CD4-positive, alpha-beta T cell (primary cell): ENCODE measurements at regions not wholly inside any gene's neighbourhood (a gene's known extent, or its start where the extent isn't known, plus 50 kb on each side); places are given as distances from the start of the nearest gene placed in this dataset.
"Not testable (repeated sequence)": the region's sequence is repeated elsewhere in the genome, so short reads cannot be mapped to it uniquely, and the experiment has no call there.

ENCODE experiments used
- ATAC-seq: fragments of 200-7000 bp; cut with Tn5 transposase; one replicate; pipeline ENCODE4 v1.10.0; 2022; ENCODE audit warnings: mild to moderate bottlenecking; ENCODE audit not compliant: poor library complexity
- CTCF ChIA-PET: fragments of 350-600 bp; sonication (Branson Sonifier 250); formaldehyde crosslinking; loops from one replicate; lab custom pipeline; 2021; ENCODE audit warnings: antibody characterized with exemption, inconsistent platforms; lab: Charles Lee
- POLR2A ChIA-PET: fragments of 350-600 bp; sonication (Branson Sonifier 250); formaldehyde crosslinking; loops from one replicate; lab custom pipeline; 2021; ENCODE audit warnings: antibody characterized with exemption, inconsistent platforms; lab: Charles Lee
- DNase-seq, 14 experiments: peaks; one replicate each; pipeline ENCODE4 v3.0.0-alpha.2; 2013 to 2020; ENCODE audit warnings: mixed read lengths in 2 of 14
- H3K27ac ChIP-seq, 2 donors: one replicate each; pipeline versions ENCODE4 v1.5.1 to v1.7.0; 2013; ENCODE audit warnings: low read length in 2 of 2, low read depth in 1 of 2, mild to moderate bottlenecking in 1 of 2
- H3K27me3 ChIP-seq, 2 experiments: 1 replicate in 1 of 2; 2 replicates in 1 of 2; pipeline versions ENCODE4 v1.6.1 to v1.7.0; 2013; ENCODE audit warnings: low read length in 2 of 2, control low read depth in 1 of 2, mild to moderate bottlenecking in 1 of 2, moderate library complexity in 1 of 2; ENCODE audit not compliant: insufficient read depth in 2 of 2, control insufficient read depth in 1 of 2
- H3K36me3 ChIP-seq: one replicate; pipeline ENCODE4 v1.6.1; 2013; ENCODE audit warnings: low read length, control low read depth; ENCODE audit not compliant: insufficient read depth
- H3K4me1 ChIP-seq: one replicate; pipeline ENCODE4 v1.6.1; 2013; ENCODE audit warnings: low read length, control low read depth; ENCODE audit not compliant: insufficient read depth
- H3K4me3 ChIP-seq: one replicate; pipeline ENCODE4 v1.5.1; 2013; ENCODE audit warnings: mild to moderate bottlenecking, low read length, moderate library complexity
- H3K9me3 ChIP-seq, 2 experiments: 1 replicate in 1 of 2; 2 replicates in 1 of 2; pipeline versions ENCODE4 v1.6.1 to v1.7.0; 2013; ENCODE audit warnings: low read length in 2 of 2, mild to moderate bottlenecking in 2 of 2, control low read depth in 1 of 2, moderate library complexity in 1 of 2; ENCODE audit not compliant: control insufficient read depth in 1 of 2, insufficient read depth in 1 of 2
- H3K27ac Mint-ChIP-seq: one replicate; pipeline ENCODE4 v1.8.0; 2020; ENCODE audit warnings: mixed read lengths
- H3K27me3 Mint-ChIP-seq: one replicate; pipeline ENCODE4 v1.8.0; 2021; ENCODE audit warnings: mixed read lengths
- H3K36me3 Mint-ChIP-seq: one replicate; pipeline ENCODE4 v1.8.0; 2021; ENCODE audit warnings: low read depth, mixed read lengths
- H3K4me1 Mint-ChIP-seq: one replicate; pipeline ENCODE4 v1.8.0; 2021; ENCODE audit warnings: low read depth, mixed read lengths
- H3K4me3 Mint-ChIP-seq: one replicate; pipeline ENCODE4 v1.8.0; 2020; ENCODE audit warnings: mild to moderate bottlenecking, mixed read lengths
- H3K9me3 Mint-ChIP-seq: one replicate; pipeline ENCODE4 v1.8.0; 2020; ENCODE audit warnings: mixed read lengths
- CTCF ChIP-seq: fragments of 200-600 bp; IDR thresholded peaks from one replicate; pipeline ENCODE4 v1.8.0; 2022; ENCODE audit warnings: antibody characterized with exemption, mild to moderate bottlenecking
- intact Hi-C, 2 experiments: fragments of 100-400 bp; cut with DNase I in 1 of 2; cut with micrococcal nuclease in 1 of 2; formaldehyde crosslinking; loops; one replicate each; pipeline versions ENCODE4 v1.15.1 to v1.9.0; 2023 to 2025; cut with DNase I, micrococcal nuclease

DNA sequence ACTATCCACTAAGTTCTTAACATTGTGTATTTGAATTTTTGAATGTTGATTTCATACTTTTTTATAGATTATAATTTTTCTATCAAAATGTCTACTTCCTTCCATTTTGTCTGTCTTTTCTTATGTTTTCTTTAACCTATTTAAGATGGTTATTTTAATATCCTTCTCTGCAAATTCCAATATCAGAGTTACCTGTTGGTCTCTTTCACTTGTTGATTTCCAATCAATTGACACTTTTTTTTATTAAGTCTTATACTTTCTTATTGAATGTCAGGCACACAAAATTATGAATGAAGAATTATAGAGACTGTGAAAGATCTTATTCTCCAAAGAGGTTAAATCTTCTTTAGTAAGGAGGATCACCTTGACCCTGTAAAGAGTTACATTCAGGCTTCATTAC is 448.3 kb upstream of the NRG3 start:
- Mint-ChIP-seq H3K36me3 (no peaks in the 10 kb centered on the region), H3K4me1 (no peaks in the 10 kb centered on the region), H3K27ac (no peak overlapping the region), H3K9me3 (peaks cover 3% of the 10 kb centered on the region), H3K27me3 (no peaks in the 10 kb centered on the region), H3K4me3 (no peak overlapping the region)
- ChIA-PET CTCF (no interaction called here), POLR2A (no interaction called here)
- intact Hi-C loops: no loop called here
- H3K27ac ChIP-seq: no peak overlapping the region
- no peak for ATAC-seq
- no peak overlapping the region for H3K4me3 ChIP-seq
- H3K4me1 ChIP-seq: no peaks in the 10 kb centered on the region
- no peaks in the 10 kb centered on the region for H3K36me3 ChIP-seq
- no peak for DNase-seq
- H3K27me3 ChIP-seq: no peaks in the 10 kb centered on the region
- H3K9me3 ChIP-seq: no peaks in the 10 kb centered on the region
- no peak for TF ChIP-seq CTCF

GRCh38 chr10:81428456-81429134 is 446.4 kb upstream of the NRG3 start:
- no peak for ATAC-seq
- no peaks in the 10 kb centered on the region for H3K9me3 ChIP-seq
- no peak overlapping the region for H3K27ac ChIP-seq
- H3K4me1 Mint-ChIP-seq: no peaks in the 10 kb centered on the region
- POLR2A ChIA-PET: no interaction called here
- no peaks in the 10 kb centered on the region for H3K9me3 Mint-ChIP-seq
- no peaks in the 10 kb centered on the region for H3K4me1 ChIP-seq
- intact Hi-C loops: no loop called here
- CTCF ChIA-PET: no interaction called here
- H3K27me3 ChIP-seq: no peaks in the 10 kb centered on the region
- H3K4me3 Mint-ChIP-seq: no peak overlapping the region
- no peaks in the 10 kb centered on the region for H3K36me3 Mint-ChIP-seq
- TF ChIP-seq CTCF: no peak
- H3K27me3 Mint-ChIP-seq: no peaks in the 10 kb centered on the region
- H3K4me3 ChIP-seq: no peak overlapping the region
- no peak for DNase-seq
- H3K27ac Mint-ChIP-seq: no peak overlapping the region
- H3K36me3 ChIP-seq: no peaks in the 10 kb centered on the region

DNA sequence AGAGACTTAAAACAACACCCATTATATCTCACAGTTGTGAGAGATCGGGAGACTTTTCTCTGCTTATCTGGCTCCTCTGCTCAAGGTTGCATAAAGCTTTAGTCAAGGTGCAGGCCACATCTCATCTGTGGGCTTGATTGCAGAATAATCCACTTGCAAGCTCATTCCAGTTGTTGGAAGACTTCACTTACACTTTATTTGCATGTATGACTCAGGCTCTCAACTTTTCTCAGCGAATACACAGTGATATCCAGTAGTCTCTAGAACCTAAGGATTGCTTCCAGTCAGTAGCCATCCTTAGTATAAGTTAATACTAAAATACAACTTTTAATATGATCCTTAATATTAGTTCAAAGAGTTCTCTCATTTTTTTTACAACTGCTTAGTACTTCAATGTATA is 435.5 kb upstream of the NRG3 start:
- no peaks in the 10 kb centered on the region for H3K36me3 Mint-ChIP-seq
- H3K9me3 ChIP-seq: peaks cover 0 to 4% of the 10 kb centered on the region in 2 experiments
- H3K36me3 ChIP-seq: no peaks in the 10 kb centered on the region
- H3K4me1 Mint-ChIP-seq: no peaks in the 10 kb centered on the region
- H3K9me3 Mint-ChIP-seq: peaks cover 3% of the 10 kb centered on the region
- DNase-seq: no peak
- H3K4me3 Mint-ChIP-seq: no peak overlapping the region
- POLR2A ChIA-PET: no interaction called here
- no peaks in the 10 kb centered on the region for H3K27me3 Mint-ChIP-seq
- no peak overlapping the region for H3K27ac ChIP-seq
- no peak overlapping the region for H3K27ac Mint-ChIP-seq
- intact Hi-C loops: no loop called here
- ATAC-seq: no peak
- TF ChIP-seq CTCF: no peak
- H3K4me3 ChIP-seq: no peak overlapping the region
- no peaks in the 10 kb centered on the region for H3K4me1 ChIP-seq
- no peaks in the 10 kb centered on the region for H3K27me3 ChIP-seq
- CTCF ChIA-PET: no interaction called here

DNA sequence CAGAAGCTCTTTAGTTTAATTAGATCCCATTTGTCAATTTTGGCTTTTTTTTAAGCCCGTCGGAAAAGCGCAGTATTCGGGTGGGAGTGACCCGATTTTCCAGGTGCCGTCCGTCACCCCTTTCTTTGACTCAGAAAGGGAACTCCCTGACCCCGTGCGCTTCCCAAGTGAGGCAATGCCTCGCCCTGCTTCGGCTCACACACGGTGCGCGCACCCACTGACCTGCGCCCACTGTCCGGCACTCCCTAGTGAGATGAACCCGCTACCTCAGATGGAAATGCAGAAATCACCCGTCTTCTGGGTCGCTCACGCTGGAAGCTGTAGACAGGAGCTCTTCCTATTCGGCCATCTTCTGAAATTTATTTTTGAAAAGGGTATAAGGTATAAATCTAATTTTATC is 433.4 kb upstream of the NRG3 start:
- H3K4me1 Mint-ChIP-seq, H3K9me3 Mint-ChIP-seq, POLR2A ChIA-PET, ATAC-seq, H3K27ac Mint-ChIP-seq, DNase-seq, H3K27ac ChIP-seq, H3K27me3 ChIP-seq, H3K36me3 ChIP-seq, CTCF ChIA-PET, intact Hi-C loops, H3K4me1 ChIP-seq, H3K36me3 Mint-ChIP-seq, H3K4me3 Mint-ChIP-seq, H3K27me3 Mint-ChIP-seq, H3K9me3 ChIP-seq, H3K4me3 ChIP-seq: not testable (repeated sequence)
